ENCODE measurements at regions not wholly inside any gene's neighbourhood (a gene's known extent, or its start where the extent isn't known, plus 50 kb on each side); places are given as distances from the start of the nearest gene placed in this dataset.

- Histone ChIP-seq H3K4me1 (ENCODE audit: insufficient read depth, low read length) (peaks cover 5% of the 10 kb centered on the region), H3K36me3 (ENCODE audit: insufficient read depth, low read length) (no peaks in the 10 kb centered on the region), H3K9ac (ENCODE audit: low read depth, low read length) (no peak overlapping the region), H3K9me3 (ENCODE audit: control insufficient read depth, insufficient read depth, low read length) (no peaks in the 10 kb centered on the region)
These were observed 140.3 kb downstream of the CDC5L start for GRCh38 chr6:44527583-44528369.

GRCh38 chr6:44528370-44528644 is 140.8 kb downstream of the CDC5L start:
- Histone ChIP-seq H3K4me1 (ENCODE audit: insufficient read depth, low read length) (peaks cover 5% of the 10 kb centered on the region), H3K36me3 (ENCODE audit: insufficient read depth, low read length) (no peaks in the 10 kb centered on the region), H3K9ac (ENCODE audit: low read depth, low read length) (no peak overlapping the region), H3K9me3 (ENCODE audit: control insufficient read depth, insufficient read depth, low read length) (no peaks in the 10 kb centered on the region)

- Histone ChIP-seq H3K36me3 (ENCODE audit: insufficient read depth, low read length) (no peaks in the 10 kb centered on the region), H3K9me3 (ENCODE audit: control insufficient read depth, insufficient read depth, low read length) (no peaks in the 10 kb centered on the region), H3K4me1 (ENCODE audit: insufficient read depth, low read length) (peaks cover 5% of the 10 kb centered on the region), H3K9ac (ENCODE audit: low read depth, low read length) (no peak overlapping the region)
These were observed 141.2 kb downstream of the CDC5L start for GRCh38 chr6:44528716-44529115.

- Histone ChIP-seq H3K9me3 (ENCODE audit: control insufficient read depth, insufficient read depth, low read length) (no peaks in the 10 kb centered on the region), H3K36me3 (ENCODE audit: insufficient read depth, low read length) (no peaks in the 10 kb centered on the region), H3K4me1 (ENCODE audit: insufficient read depth, low read length) (peaks cover 5% of the 10 kb centered on the region), H3K9ac (ENCODE audit: low read depth, low read length) (no peak overlapping the region)
These were observed 141.8 kb downstream of the CDC5L start for GRCh38 chr6:44529146-44529905.

GRCh38 chr6:44530209-44530909 is 142.9 kb downstream of the CDC5L start:
- no peaks in the 10 kb centered on the region for H3K9me3 ChIP-seq (ENCODE audit: control insufficient read depth, insufficient read depth, low read length)
- H3K36me3 ChIP-seq (ENCODE audit: insufficient read depth, low read length), result no peaks in the 10 kb centered on the region
- peaks cover 12% of the 10 kb centered on the region for H3K4me1 ChIP-seq (ENCODE audit: insufficient read depth, low read length)
- no peak overlapping the region for H3K9ac ChIP-seq (ENCODE audit: low read depth, low read length)

- no peaks in the 10 kb centered on the region for H3K36me3 ChIP-seq (ENCODE audit: insufficient read depth, low read length)
- no peak overlapping the region for H3K9ac ChIP-seq (ENCODE audit: low read depth, low read length)
- no peaks in the 10 kb centered on the region for H3K9me3 ChIP-seq (ENCODE audit: control insufficient read depth, insufficient read depth, low read length)
- peaks cover 14% of the 10 kb centered on the region for H3K4me1 ChIP-seq (ENCODE audit: insufficient read depth, low read length)
These were observed 143.4 kb downstream of the CDC5L start for GRCh38 chr6:44530910-44531234.

- Histone ChIP-seq H3K36me3 (ENCODE audit: insufficient read depth, low read length) (no peaks in the 10 kb centered on the region), H3K9me3 (ENCODE audit: control insufficient read depth, insufficient read depth, low read length) (no peaks in the 10 kb centered on the region), H3K9ac (ENCODE audit: low read depth, low read length) (no peak overlapping the region)
These were observed 144.0 kb downstream of the CDC5L start for GRCh38 chr6:44531442-44532015.

GRCh38 chr6:44533421-44533820 is 145.9 kb downstream of the CDC5L start:
- H3K36me3 ChIP-seq (ENCODE audit: insufficient read depth, low read length), result no peaks in the 10 kb centered on the region
- no peaks in the 10 kb centered on the region for H3K9me3 ChIP-seq (ENCODE audit: control insufficient read depth, insufficient read depth, low read length)
- H3K4me1 ChIP-seq (ENCODE audit: insufficient read depth, low read length), result peaks cover 8% of the 10 kb centered on the region; the same call in 1 of the 2 replicates
- no peak overlapping the region for H3K9ac ChIP-seq (ENCODE audit: low read depth, low read length)

More at GRCh38 chr6:44531442-44532015, 144.0 kb downstream of the CDC5L start:
- peaks cover 14% of the 10 kb centered on the region for H3K4me1 ChIP-seq (ENCODE audit: insufficient read depth, low read length)

GRCh38 chr6:44534291-44534690 is 146.8 kb downstream of the CDC5L start:
- Histone ChIP-seq H3K9me3 (ENCODE audit: control insufficient read depth, insufficient read depth, low read length) (no peaks in the 10 kb centered on the region), H3K9ac (ENCODE audit: low read depth, low read length) (no peak overlapping the region), H3K4me1 (ENCODE audit: insufficient read depth, low read length) (peaks cover 8% of the 10 kb centered on the region; the same call in 1 of the 2 replicates)

GRCh38 chr6:44535446-44535845 is 147.9 kb downstream of the CDC5L start:
- H3K9me3 ChIP-seq (ENCODE audit: control insufficient read depth, insufficient read depth, low read length), result no peaks in the 10 kb centered on the region
- no peak overlapping the region for H3K9ac ChIP-seq (ENCODE audit: low read depth, low read length)
- peaks cover 8% of the 10 kb centered on the region; the same call in 1 of the 2 replicates for H3K4me1 ChIP-seq (ENCODE audit: insufficient read depth, low read length)
- H3K36me3 ChIP-seq (ENCODE audit: insufficient read depth, low read length), result no peaks in the 10 kb centered on the region

More at GRCh38 chr6:44534291-44534690, 146.8 kb downstream of the CDC5L start:
- no peaks in the 10 kb centered on the region for H3K36me3 ChIP-seq (ENCODE audit: insufficient read depth, low read length)

GRCh38 chr6:44535967-44536366 is 148.5 kb downstream of the CDC5L start:
- Histone ChIP-seq H3K9me3 (ENCODE audit: control insufficient read depth, insufficient read depth, low read length) (no peaks in the 10 kb centered on the region; the same call in 1 of the 2 replicates), H3K9ac (ENCODE audit: low read depth, low read length) (no peak overlapping the region), H3K36me3 (ENCODE audit: insufficient read depth, low read length) (no peaks in the 10 kb centered on the region), H3K4me1 (ENCODE audit: insufficient read depth, low read length) (peaks cover 8% of the 10 kb centered on the region; the same call in 1 of the 2 replicates)

- Histone ChIP-seq H3K4me1 (ENCODE audit: insufficient read depth, low read length) (peaks cover 18% of the 10 kb centered on the region), H3K9ac (ENCODE audit: low read depth, low read length) (no peak overlapping the region), H3K36me3 (ENCODE audit: insufficient read depth, low read length) (no peaks in the 10 kb centered on the region), H3K9me3 (ENCODE audit: control insufficient read depth, insufficient read depth, low read length) (no peaks in the 10 kb centered on the region; the same call in 1 of the 2 replicates)
These were observed 150.0 kb downstream of the CDC5L start for GRCh38 chr6:44537306-44538049.

GRCh38 chr6:44538131-44538806 is 150.8 kb downstream of the CDC5L start:
- Histone ChIP-seq H3K36me3 (ENCODE audit: insufficient read depth, low read length) (no peaks in the 10 kb centered on the region), H3K9ac (ENCODE audit: low read depth, low read length) (no peak overlapping the region), H3K9me3 (ENCODE audit: control insufficient read depth, insufficient read depth, low read length) (no peaks in the 10 kb centered on the region; the same call in 1 of the 2 replicates), H3K4me1 (ENCODE audit: insufficient read depth, low read length) (peaks cover 26% of the 10 kb centered on the region)

All from ES-I3 (cell line).